Endothelial cell of umbilical vein (primary cell): ENCODE measurements at regions not wholly inside any gene's neighbourhood (a gene's known extent, or its start where the extent isn't known, plus 50 kb on each side); places are given as distances from the start of the nearest gene placed in this dataset.

ENCODE experiments used
- BruUV-seq: library from RNA; stranded (reverse); fragments of 400-500 nt; replicated peaks from 2 replicates; lab custom pipeline; 2021; lab: Mats Ljungman, UMichigan
- CTCF ChIA-PET: fragments of 300-600, 350-600 bp; sonication (Branson Sonifier 250); formaldehyde crosslinking; loops from one replicate; lab custom pipeline; 2021; ENCODE audit warnings: antibody characterized with exemption, inconsistent platforms; lab: Charles Lee
- POLR2A ChIA-PET: fragments of 300-600, 350-600 bp; sonication (Branson Sonifier 250); formaldehyde crosslinking; loops from one replicate; lab custom pipeline; 2021; ENCODE audit warnings: antibody characterized with exemption, inconsistent platforms; lab: Charles Lee
- DNase-seq: peaks from one replicate; pipeline ENCODE4 v3.0.0-alpha.2; 2011; ENCODE audit warnings: low read depth, low spot score
- FAIRE-seq: peaks from 2 replicates; lab custom pipeline; 2011; peaks lifted over from hg19 to GRCh38; lab: Jason Lieb, UNC
- H2AFZ ChIP-seq: 2 replicates; pipeline ENCODE4 v1.6.0; 2012; ENCODE audit warnings: low read depth, low read length, control low read depth, inconsistent platforms
- H3K27ac ChIP-seq: 2 replicates; pipeline ENCODE4 v1.5.1; 2011; ENCODE audit warnings: low read depth, mild to moderate bottlenecking, control low read depth, low read length, moderate library complexity; ENCODE audit not compliant: insufficient read depth
- H3K27me3 ChIP-seq, 2 experiments: 2 replicates each; pipeline versions ENCODE4 v1.6.0 to v1.6.1; 2011; ENCODE audit warnings: low read length in 2 of 2, mixed read lengths in 1 of 2; ENCODE audit not compliant: control insufficient read depth in 2 of 2, insufficient read depth in 2 of 2
- H3K36me3 ChIP-seq, 2 experiments: 2 replicates in 1 of 2; 3 replicates in 1 of 2; pipeline ENCODE4 v1.5.1; 2011; ENCODE audit warnings: low read length in 2 of 2, mild to moderate bottlenecking in 1 of 2, moderate library complexity in 1 of 2; ENCODE audit not compliant: control insufficient read depth in 2 of 2, insufficient read depth in 2 of 2; ENCODE audit errors: extremely low read depth in 1 of 2
- H3K4me1 ChIP-seq: 3 replicates; pipeline ENCODE4 v1.5.1; 2011; ENCODE audit warnings: mild to moderate bottlenecking, low read length; ENCODE audit not compliant: control insufficient read depth, insufficient read depth; ENCODE audit errors: extremely low read depth
- H3K4me2 ChIP-seq: 2 replicates; pipeline ENCODE4 v1.6.1; 2011; ENCODE audit warnings: low read length, control low read depth, mixed read lengths; ENCODE audit not compliant: insufficient read depth
- H3K4me3 ChIP-seq, 3 experiments: fragments of 200-600 bp in 1 of 3; sonication (generic), shearing (Covaris generic) in 1 of 3; replicated peaks in 1 of 3; 2 replicates each; pipeline ENCODE4 v1.5.1; 2011 to 2016; ENCODE audit warnings: control low read depth in 3 of 3, low read length in 3 of 3, mild to moderate bottlenecking in 2 of 3, inconsistent platforms in 1 of 3, low read depth in 1 of 3, moderate library complexity in 1 of 3; ENCODE audit not compliant: insufficient read depth in 1 of 3
- H3K79me2 ChIP-seq: 2 replicates; pipeline ENCODE4 v1.6.0; 2012; ENCODE audit warnings: low read length, inconsistent platforms; ENCODE audit not compliant: control insufficient read depth, insufficient read depth
- H3K9ac ChIP-seq: replicated peaks from 2 replicates; pipeline ENCODE3; 2011; ENCODE audit warnings: low read length, control low read depth; ENCODE audit not compliant: insufficient read depth; ENCODE audit errors: extremely low read depth
- H3K9me1 ChIP-seq: replicated peaks from 3 replicates; pipeline ENCODE4 v1.6.0; 2011; ENCODE audit warnings: mild to moderate bottlenecking, low read length; ENCODE audit not compliant: control insufficient read depth, insufficient read depth; ENCODE audit errors: extremely low read depth
- H3K9me3 ChIP-seq: replicated peaks from 2 replicates; pipeline ENCODE4 v1.5.1; 2012; ENCODE audit warnings: low read length, inconsistent platforms; ENCODE audit not compliant: control insufficient read depth, insufficient read depth
- H4K20me1 ChIP-seq: replicated peaks from 2 replicates; pipeline ENCODE3; 2011; ENCODE audit warnings: mild to moderate bottlenecking, low read length; ENCODE audit not compliant: control insufficient read depth, insufficient read depth; ENCODE audit errors: extremely low read depth
- EZH2 ChIP-seq: IDR thresholded peaks from 2 replicates; pipeline ENCODE4 v1.6.1; 2012; ENCODE audit warnings: borderline replicate concordance, low read depth, mild to moderate bottlenecking, moderate library complexity, low read length, inconsistent platforms; ENCODE audit not compliant: severe bottlenecking
- FOS ChIP-seq: IDR thresholded peaks from 2 replicates; pipeline ENCODE4 v1.6.1; 2011; ENCODE audit warnings: mild to moderate bottlenecking, low read length, moderate library complexity, borderline replicate concordance; ENCODE audit not compliant: insufficient read depth
- GATA2 ChIP-seq: IDR thresholded peaks from 2 replicates; pipeline ENCODE4 v1.7.0; 2011; ENCODE audit warnings: low read depth, mild to moderate bottlenecking, moderate library complexity, mixed read lengths, low read length; ENCODE audit not compliant: insufficient read length, insufficient read depth
- JUN ChIP-seq: IDR thresholded peaks from 2 replicates; pipeline ENCODE4 v1.6.1; 2011; ENCODE audit warnings: borderline replicate concordance, low read depth; ENCODE audit not compliant: insufficient read length, insufficient read depth
- MYC ChIP-seq: IDR thresholded peaks from one replicate; pipeline ENCODE4 v1.6.1; 2011; ENCODE audit warnings: mild to moderate bottlenecking, low read depth, low read length
- POLR2A ChIP-seq: IDR thresholded peaks from 2 replicates; pipeline ENCODE4 v1.6.1; 2012; ENCODE audit warnings: low read depth, mild to moderate bottlenecking, control low read depth, low read length
- POLR2AphosphoS5 ChIP-seq: IDR thresholded peaks from 2 replicates; pipeline ENCODE4 v1.6.1; 2012; ENCODE audit warnings: low read depth, mild to moderate bottlenecking, control low read depth, low read length, moderate library complexity; ENCODE audit not compliant: insufficient read depth
- dilution Hi-C: fragments of 300-500 bp; cut with MboI; formaldehyde crosslinking; loops from one replicate; pipeline ENCODE4 v1.15.0; 2019; ENCODE audit warnings: low sequenced_read_pairs; ENCODE audit not compliant: extremely low pct_ligation_motif_present
- intact Hi-C: fragments of 100-400 bp; cut with micrococcal nuclease; formaldehyde crosslinking; loops from one replicate; pipeline ENCODE4 v1.10.0; 2022
- TF ChIP-seq, protein P1 (sequence below): IDR thresholded peaks from 2 replicates; pipeline ENCODE4 v1.6.1; 2011; ENCODE audit not compliant: insufficient read depth, insufficient read length

DNA sequence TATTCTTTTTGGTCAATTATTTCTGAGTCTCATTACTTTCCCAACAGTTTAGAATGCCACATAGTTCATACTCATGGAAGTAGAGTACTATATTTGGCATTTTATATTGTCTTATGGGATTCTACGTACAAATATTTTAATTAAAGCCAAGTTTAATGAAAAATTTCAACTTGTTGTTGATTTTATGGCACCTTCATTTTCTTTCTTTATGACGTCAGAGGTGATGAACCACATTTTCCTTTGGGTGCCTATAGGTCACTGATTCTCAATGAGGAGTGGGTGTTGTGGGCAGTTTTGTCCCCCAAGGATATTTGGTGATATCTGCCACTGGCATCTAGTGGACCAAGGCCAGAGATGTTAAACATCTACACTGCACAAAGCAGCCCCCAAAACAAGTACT lies 1071.3 kb downstream of the NXPH1 start:
- no peak for FAIRE-seq
- TF ChIP-seq, protein P1, sequence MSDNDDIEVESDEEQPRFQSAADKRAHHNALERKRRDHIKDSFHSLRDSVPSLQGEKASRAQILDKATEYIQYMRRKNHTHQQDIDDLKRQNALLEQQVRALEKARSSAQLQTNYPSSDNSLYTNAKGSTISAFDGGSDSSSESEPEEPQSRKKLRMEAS = no peak
- no peak for TF ChIP-seq POLR2AphosphoS5
- no peak for TF ChIP-seq FOS
- no peak for TF ChIP-seq EZH2
- Histone ChIP-seq H3K4me3 (no peak overlapping the region), H3K36me3 (no peaks in the 10 kb centered on the region), H3K4me2 (no peak overlapping the region), H3K79me2 (no peaks in the 10 kb centered on the region), H3K9ac (no peak overlapping the region), H4K20me1 (no peaks in the 10 kb centered on the region), H3K4me1 (no peaks in the 10 kb centered on the region), H3K27ac (no peak overlapping the region), H2AFZ (no peak overlapping the region), H3K9me3 (no peaks in the 10 kb centered on the region), H3K27me3 (no peaks in the 10 kb centered on the region), H3K9me1 (no peaks in the 10 kb centered on the region)
- POLR2A ChIA-PET = no interaction called here
- intact Hi-C loops = no loop called here
- no peak for DNase-seq
- BruUV-seq = no TSS peak
- dilution Hi-C loops = no loop called here
- CTCF ChIA-PET = no interaction called here

DNA sequence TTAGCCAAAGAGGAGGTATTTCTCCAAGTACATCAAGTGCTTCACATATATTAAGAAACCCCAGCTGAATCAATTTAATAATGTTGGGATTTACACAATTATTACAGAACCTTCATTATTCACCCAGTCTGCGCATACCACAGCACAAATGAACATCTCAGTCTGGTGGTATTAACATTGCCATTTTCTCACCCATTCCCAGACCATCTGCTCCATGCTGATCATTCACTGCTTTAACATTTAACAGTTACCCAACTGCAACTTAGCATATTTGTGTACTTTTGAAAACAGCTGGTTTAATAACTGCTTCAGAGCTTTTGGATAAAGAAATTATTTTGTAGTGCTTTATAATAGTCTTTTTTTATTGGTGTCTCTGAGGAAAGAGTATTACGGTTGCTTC lies 1072.1 kb downstream of the NXPH1 start:
- no peak overlapping the region for H3K27ac ChIP-seq
- BruUV-seq = no TSS peak
- DNase-seq (no peak), FAIRE-seq (no peak)
- no peaks in the 10 kb centered on the region for H3K36me3 ChIP-seq
- H2AFZ ChIP-seq = no peak overlapping the region
- H3K79me2 ChIP-seq = no peaks in the 10 kb centered on the region
- H3K4me3 ChIP-seq = no peak overlapping the region
- dilution Hi-C loops (no loop called here), intact Hi-C loops (no loop called here)
- H4K20me1 ChIP-seq = no peaks in the 10 kb centered on the region
- no peaks in the 10 kb centered on the region for H3K9me1 ChIP-seq
- H3K4me2 ChIP-seq = no peak overlapping the region
- no peak overlapping the region for H3K9ac ChIP-seq
- CTCF ChIA-PET = no interaction called here
- H3K4me1 ChIP-seq = no peaks in the 10 kb centered on the region
- no peaks in the 10 kb centered on the region for H3K27me3 ChIP-seq
- POLR2A ChIA-PET = no interaction called here
- no peaks in the 10 kb centered on the region for H3K9me3 ChIP-seq
- TF ChIP-seq POLR2AphosphoS5 (no peak), GATA2 (no peak), FOS (no peak), MYC (no peak), JUN (no peak), POLR2A (no peak), EZH2 (no peak)
